Neural cell (in vitro differentiated cells): ENCODE measurements at regions not wholly inside any gene's neighbourhood (a gene's known extent, or its start where the extent isn't known, plus 50 kb on each side); places are given as distances from the start of the nearest gene placed in this dataset.

Source experiments
- H2AFZ ChIP-seq: fragments of 200-600, 300-800 bp; sonication (generic), shearing (Covaris generic); 2 replicates; pipeline ENCODE4 v1.6.0; 2014; ENCODE audit warnings: low read depth, mild to moderate bottlenecking, antibody characterized with exemption, low read length, moderate library complexity
- H3F3A ChIP-seq: fragments of 200-600 bp; shearing (Covaris generic); 2 replicates; pipeline ENCODE4 v1.6.1; 2016; ENCODE audit warnings: mild to moderate bottlenecking, moderate library complexity, mixed read lengths, antibody characterized with exemption, low read length; ENCODE audit not compliant: insufficient read depth, poor library complexity, severe bottlenecking
- H3K27ac ChIP-seq: fragments of 200-600, 300-800 bp; sonication (generic), shearing (Covaris generic); 2 replicates; pipeline ENCODE4 v1.5.1; 2014; ENCODE audit warnings: mild to moderate bottlenecking, low read length, moderate library complexity
- H3K27me3 ChIP-seq: fragments of 300-800, 200-600 bp; sonication (generic), shearing (Covaris generic); 2 replicates; pipeline ENCODE4 v1.6.0; 2014; ENCODE audit warnings: mild to moderate bottlenecking, low read depth, low read length, moderate library complexity; ENCODE audit not compliant: insufficient read depth
- H3K36me3 ChIP-seq: fragments of 300-800, 200-600 bp; sonication (generic), shearing (Covaris generic); 2 replicates; pipeline ENCODE4 v1.5.1; 2014; ENCODE audit warnings: mild to moderate bottlenecking, antibody characterized with exemption, low read length, moderate library complexity; ENCODE audit not compliant: insufficient read depth
- H3K4me2 ChIP-seq: fragments of 300-800, 200-600 bp; sonication (generic), shearing (Covaris generic); 2 replicates; pipeline ENCODE4 v1.6.0; 2014; ENCODE audit warnings: mild to moderate bottlenecking, low read length
- H3K4me3 ChIP-seq: fragments of 300-800, 200-600 bp; sonication (generic), shearing (Covaris generic); 2 replicates; pipeline ENCODE4 v1.5.1; 2014; ENCODE audit warnings: mild to moderate bottlenecking, low read length, moderate library complexity
- H3K79me2 ChIP-seq: fragments of 200-600 bp; shearing (Covaris generic); replicated peaks from 2 replicates; pipeline ENCODE4 v1.6.0; 2014; ENCODE audit warnings: mild to moderate bottlenecking, low read length, moderate library complexity; ENCODE audit not compliant: insufficient read depth
- H3K9ac ChIP-seq: fragments of 300-800, 200-600 bp; sonication (generic), shearing (Covaris generic); 2 replicates; pipeline ENCODE4 v1.6.1; 2016; ENCODE audit warnings: mild to moderate bottlenecking, low read length, mixed read lengths
- H3K9me2 ChIP-seq: fragments of 200-600 bp; shearing (Covaris generic); 2 replicates; pipeline ENCODE4 v1.6.1; 2016; ENCODE audit warnings: mild to moderate bottlenecking, low read length, mixed read lengths; ENCODE audit not compliant: insufficient read depth
- H3K9me3 ChIP-seq: fragments of 200-600, 300-800 bp; sonication (generic), shearing (Covaris generic); 2 replicates; pipeline ENCODE4 v1.6.1; 2016; ENCODE audit warnings: mild to moderate bottlenecking, mixed run types, low read length, moderate library complexity, mixed read lengths
- H4K20me1 ChIP-seq: fragments of 200-600 bp; shearing (Covaris generic); 2 replicates; pipeline ENCODE4 v1.6.1; 2016; ENCODE audit warnings: mild to moderate bottlenecking, mixed run types; ENCODE audit not compliant: insufficient read depth
- EZH2 ChIP-seq: fragments of 200-600, 300-800 bp; shearing (Covaris generic), sonication (generic); IDR thresholded peaks from 2 replicates; pipeline ENCODE4 v1.6.1; 2014; ENCODE audit warnings: antibody characterized with exemption, low read length, borderline replicate concordance, mild to moderate bottlenecking; ENCODE audit not compliant: insufficient read depth, poor library complexity, severe bottlenecking
- MXI1 ChIP-seq: fragments of 450-650 bp; conservative IDR thresholded peaks from 2 replicates; pipeline ENCODE4 v1.6.1; 2014; ENCODE audit warnings: antibody characterized with exemption, mild to moderate bottlenecking; ENCODE audit not compliant: poor library complexity, severe bottlenecking
- POLR2AphosphoS5 ChIP-seq: IDR thresholded peaks from 2 replicates; pipeline ENCODE4 v1.6.1; 2012
- RAD21 ChIP-seq: fragments of 450-650 bp; conservative IDR thresholded peaks from 2 replicates; pipeline ENCODE4 v1.6.1; 2014; ENCODE audit warnings: antibody characterized with exemption, mild to moderate bottlenecking, moderate library complexity
- SMC3 ChIP-seq: fragments of 450-650 bp; conservative IDR thresholded peaks from 2 replicates; pipeline ENCODE4 v1.6.1; 2014; ENCODE audit warnings: antibody characterized with exemption, mild to moderate bottlenecking, moderate library complexity; ENCODE audit not compliant: poor library complexity
- TAF1 ChIP-seq: IDR thresholded peaks from 2 replicates; pipeline ENCODE4 v1.6.1; 2012; ENCODE audit warnings: low read depth
- TF ChIP-seq, protein P1 (sequence below): fragments of 450-650 bp; IDR thresholded peaks from 2 replicates; pipeline ENCODE4 v1.5.1; 2014; ENCODE audit warnings: antibody characterized with exemption, mild to moderate bottlenecking, moderate library complexity; ENCODE audit not compliant: poor library complexity, severe bottlenecking
- TF ChIP-seq, protein P2 (sequence below): IDR thresholded peaks from 2 replicates; pipeline ENCODE4 v1.6.1; 2012; ENCODE audit warnings: borderline replicate concordance

DNA sequence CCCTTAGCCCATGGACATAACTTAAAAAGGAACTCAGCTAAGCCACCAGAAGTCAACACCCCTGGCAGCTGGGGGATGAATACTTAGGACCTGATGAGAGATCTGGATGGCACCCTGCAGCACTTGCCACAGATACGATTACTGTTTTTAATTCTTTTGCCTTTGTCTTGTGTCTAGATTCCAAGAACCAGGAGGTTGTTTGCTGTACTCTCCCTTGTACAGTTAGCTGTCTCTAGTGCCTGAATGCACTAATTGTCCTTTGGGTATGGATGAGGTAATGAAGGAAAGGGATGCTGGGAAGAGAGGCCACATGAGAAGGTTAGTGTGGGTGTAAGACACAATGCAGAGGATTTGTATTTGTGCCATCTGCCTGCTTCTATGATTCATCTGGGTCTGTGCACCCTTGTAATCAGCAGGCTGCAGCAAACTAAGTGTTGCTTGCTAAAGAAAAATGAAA lies 385.8 kb downstream of the KCNRG start:
- no peak overlapping the region for H3K4me3 ChIP-seq
- H3K4me2 ChIP-seq = no peak overlapping the region
- no peaks in the 10 kb centered on the region for H4K20me1 ChIP-seq
- no peaks in the 10 kb centered on the region for H3K9me2 ChIP-seq
- H3K9me3 ChIP-seq = no peaks in the 10 kb centered on the region
- H3F3A ChIP-seq = no peaks in the 10 kb centered on the region
- no peaks in the 10 kb centered on the region for H3K36me3 ChIP-seq
- TF ChIP-seq RAD21 = no peak
- TF ChIP-seq POLR2AphosphoS5 = no peak
- H3K27me3 ChIP-seq = no peaks in the 10 kb centered on the region
- H3K9ac ChIP-seq = no peak overlapping the region
- H2AFZ ChIP-seq = no peak overlapping the region
- H3K27ac ChIP-seq = no peak overlapping the region
- H3K79me2 ChIP-seq = no peaks in the 10 kb centered on the region

DNA sequence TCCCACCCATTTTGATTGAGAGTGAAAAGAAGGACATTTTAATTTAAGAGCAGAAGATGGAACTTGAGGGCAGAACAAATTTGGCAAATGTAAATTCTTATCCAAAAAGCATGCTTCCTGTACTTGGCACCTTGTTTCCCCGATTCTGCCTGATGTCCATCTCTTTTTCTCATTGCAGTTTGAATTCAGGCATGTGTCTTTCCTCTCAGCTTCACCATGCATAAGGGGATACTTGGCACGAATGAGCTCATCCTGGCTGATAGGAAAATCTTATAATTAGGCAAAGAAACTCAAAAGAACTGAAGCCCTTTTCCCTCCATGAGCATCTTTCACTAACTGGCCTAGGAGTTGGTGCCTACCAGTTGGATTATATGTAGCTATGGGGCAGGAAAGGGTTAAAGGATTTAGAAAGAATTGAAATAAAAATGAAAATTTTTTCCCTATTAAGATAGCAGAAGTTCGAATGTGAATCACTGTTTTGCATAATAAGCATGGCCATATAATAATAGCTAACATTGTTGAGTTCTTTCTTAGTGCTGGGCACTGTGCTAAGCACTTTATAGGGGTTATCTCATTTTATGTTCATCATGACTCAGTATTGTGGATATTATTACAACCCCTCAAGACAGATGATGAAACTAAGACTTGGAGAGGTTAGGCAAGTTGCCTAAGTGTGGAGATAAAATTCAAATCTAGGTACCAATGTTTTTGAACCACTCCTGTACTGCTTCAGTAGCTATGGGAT lies 386.6 kb downstream of the KCNRG start:
- Histone ChIP-seq H4K20me1 (no peaks in the 10 kb centered on the region), H3K4me3 (no peak overlapping the region), H3K27ac (no peak overlapping the region), H2AFZ (no peak overlapping the region), H3K9ac (no peak overlapping the region), H3K9me3 (no peaks in the 10 kb centered on the region), H3K79me2 (no peaks in the 10 kb centered on the region), H3K27me3 (no peaks in the 10 kb centered on the region), H3K36me3 (no peaks in the 10 kb centered on the region), H3K9me2 (no peaks in the 10 kb centered on the region), H3K4me2 (no peak overlapping the region), H3F3A (no peaks in the 10 kb centered on the region)
- TF ChIP-seq, protein P1, sequence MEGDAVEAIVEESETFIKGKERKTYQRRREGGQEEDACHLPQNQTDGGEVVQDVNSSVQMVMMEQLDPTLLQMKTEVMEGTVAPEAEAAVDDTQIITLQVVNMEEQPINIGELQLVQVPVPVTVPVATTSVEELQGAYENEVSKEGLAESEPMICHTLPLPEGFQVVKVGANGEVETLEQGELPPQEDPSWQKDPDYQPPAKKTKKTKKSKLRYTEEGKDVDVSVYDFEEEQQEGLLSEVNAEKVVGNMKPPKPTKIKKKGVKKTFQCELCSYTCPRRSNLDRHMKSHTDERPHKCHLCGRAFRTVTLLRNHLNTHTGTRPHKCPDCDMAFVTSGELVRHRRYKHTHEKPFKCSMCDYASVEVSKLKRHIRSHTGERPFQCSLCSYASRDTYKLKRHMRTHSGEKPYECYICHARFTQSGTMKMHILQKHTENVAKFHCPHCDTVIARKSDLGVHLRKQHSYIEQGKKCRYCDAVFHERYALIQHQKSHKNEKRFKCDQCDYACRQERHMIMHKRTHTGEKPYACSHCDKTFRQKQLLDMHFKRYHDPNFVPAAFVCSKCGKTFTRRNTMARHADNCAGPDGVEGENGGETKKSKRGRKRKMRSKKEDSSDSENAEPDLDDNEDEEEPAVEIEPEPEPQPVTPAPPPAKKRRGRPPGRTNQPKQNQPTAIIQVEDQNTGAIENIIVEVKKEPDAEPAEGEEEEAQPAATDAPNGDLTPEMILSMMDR = no peak
- TF ChIP-seq, protein P2, sequence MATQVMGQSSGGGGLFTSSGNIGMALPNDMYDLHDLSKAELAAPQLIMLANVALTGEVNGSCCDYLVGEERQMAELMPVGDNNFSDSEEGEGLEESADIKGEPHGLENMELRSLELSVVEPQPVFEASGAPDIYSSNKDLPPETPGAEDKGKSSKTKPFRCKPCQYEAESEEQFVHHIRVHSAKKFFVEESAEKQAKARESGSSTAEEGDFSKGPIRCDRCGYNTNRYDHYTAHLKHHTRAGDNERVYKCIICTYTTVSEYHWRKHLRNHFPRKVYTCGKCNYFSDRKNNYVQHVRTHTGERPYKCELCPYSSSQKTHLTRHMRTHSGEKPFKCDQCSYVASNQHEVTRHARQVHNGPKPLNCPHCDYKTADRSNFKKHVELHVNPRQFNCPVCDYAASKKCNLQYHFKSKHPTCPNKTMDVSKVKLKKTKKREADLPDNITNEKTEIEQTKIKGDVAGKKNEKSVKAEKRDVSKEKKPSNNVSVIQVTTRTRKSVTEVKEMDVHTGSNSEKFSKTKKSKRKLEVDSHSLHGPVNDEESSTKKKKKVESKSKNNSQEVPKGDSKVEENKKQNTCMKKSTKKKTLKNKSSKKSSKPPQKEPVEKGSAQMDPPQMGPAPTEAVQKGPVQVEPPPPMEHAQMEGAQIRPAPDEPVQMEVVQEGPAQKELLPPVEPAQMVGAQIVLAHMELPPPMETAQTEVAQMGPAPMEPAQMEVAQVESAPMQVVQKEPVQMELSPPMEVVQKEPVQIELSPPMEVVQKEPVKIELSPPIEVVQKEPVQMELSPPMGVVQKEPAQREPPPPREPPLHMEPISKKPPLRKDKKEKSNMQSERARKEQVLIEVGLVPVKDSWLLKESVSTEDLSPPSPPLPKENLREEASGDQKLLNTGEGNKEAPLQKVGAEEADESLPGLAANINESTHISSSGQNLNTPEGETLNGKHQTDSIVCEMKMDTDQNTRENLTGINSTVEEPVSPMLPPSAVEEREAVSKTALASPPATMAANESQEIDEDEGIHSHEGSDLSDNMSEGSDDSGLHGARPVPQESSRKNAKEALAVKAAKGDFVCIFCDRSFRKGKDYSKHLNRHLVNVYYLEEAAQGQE = no peak
- TF ChIP-seq RAD21 (no peak), MXI1 (no peak)

DNA sequence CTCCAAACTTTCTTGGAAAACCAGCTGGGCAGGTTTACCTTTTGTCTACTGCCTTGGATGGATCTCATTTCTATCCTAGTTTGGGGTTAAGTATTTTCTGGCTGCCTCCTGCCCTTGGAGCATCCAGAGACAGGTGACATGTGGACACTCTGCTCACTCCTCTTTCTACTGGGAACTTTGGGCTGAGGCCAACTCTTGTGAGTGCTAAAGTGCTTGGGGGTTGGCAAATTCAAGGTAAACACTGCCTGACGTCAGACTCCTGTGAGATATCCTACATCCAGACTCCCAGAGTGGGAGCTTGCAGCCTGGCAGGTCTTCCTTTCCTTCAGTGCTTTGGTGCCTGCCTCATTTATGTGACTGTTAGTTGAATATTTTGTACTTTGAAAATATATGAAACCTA lies 388.1 kb downstream of the KCNRG start:
- no peak for TF ChIP-seq SMC3
- TF ChIP-seq, protein P2 = no peak
- TF ChIP-seq, protein P1 = no peak
- no peak for TF ChIP-seq TAF1
- no peak for TF ChIP-seq EZH2
- no peak for TF ChIP-seq POLR2AphosphoS5
- Histone ChIP-seq H3K9me3 (no peaks in the 10 kb centered on the region), H3K4me2 (no peak overlapping the region), H3F3A (no peaks in the 10 kb centered on the region), H3K27me3 (no peaks in the 10 kb centered on the region), H3K9me2 (no peaks in the 10 kb centered on the region), H3K9ac (no peak overlapping the region), H3K27ac (no peak overlapping the region), H4K20me1 (no peaks in the 10 kb centered on the region), H2AFZ (no peak overlapping the region), H3K79me2 (no peaks in the 10 kb centered on the region), H3K4me3 (no peak overlapping the region), H3K36me3 (no peaks in the 10 kb centered on the region)
